ENCODE measurements at regions not wholly inside any gene's neighbourhood (a gene's known extent, or its start where the extent isn't known, plus 50 kb on each side); places are given as distances from the start of the nearest gene placed in this dataset.

DNA sequence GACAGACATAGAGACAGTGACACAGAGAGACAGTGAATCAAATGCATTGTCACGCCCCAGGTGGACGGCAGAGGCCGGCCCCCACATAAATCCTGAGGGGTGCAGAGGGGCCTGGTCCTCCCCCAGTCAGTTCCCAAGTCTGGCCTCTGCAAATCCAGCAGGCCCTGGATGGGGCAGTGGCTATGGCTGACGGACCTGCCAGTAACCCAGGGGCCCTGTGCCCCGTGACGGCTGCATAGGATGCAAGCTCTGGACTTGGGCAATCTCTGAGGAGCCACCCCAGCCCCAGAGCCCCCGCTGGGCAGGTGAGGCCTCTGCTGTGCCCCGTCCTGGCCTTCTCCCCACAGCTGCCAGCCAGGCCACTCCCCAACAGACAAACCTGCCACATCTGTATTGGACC lies 204.5 kb downstream of the BRD1 start:
- H2AFZ ChIP-seq (ENCODE audit: low read depth, low read length, poor library complexity, severe bottlenecking): no peak overlapping the region
- no peak overlapping the region for H3K27ac ChIP-seq (ENCODE audit: low read depth, low read length)
- intact Hi-C loops (cut with micrococcal nuclease): no loop called here
- H3K9me2 ChIP-seq (ENCODE audit: insufficient read depth): no peaks in the 10 kb centered on the region
- no peaks in the 10 kb centered on the region for H3K9me3 ChIP-seq (ENCODE audit: control insufficient read depth in 1 of 2, insufficient read depth in 1 of 2, low read depth in 1 of 2, low read length in 2 of 2)
- ChIA-PET CTCF (no interaction called here), RAD21 (ENCODE audit: low non-redundant PET in 1 of 2, low total read pairs in 2 of 2, uncharacterized antibody in 2 of 2, unreplicated experiment in 2 of 2) (no interaction called here), POLR2A (no interaction called here)
- H3K4me1 ChIP-seq (ENCODE audit: control insufficient read depth in 1 of 2, insufficient read depth in 2 of 2, low read length in 2 of 2): no peaks in the 10 kb centered on the region
- H3K27me3 ChIP-seq (ENCODE audit: insufficient read depth, low read length): no peaks in the 10 kb centered on the region
- peaks cover 67% of the 10 kb centered on the region for H3K79me2 ChIP-seq (ENCODE audit: insufficient read depth, low read length)
- no TSS peak for BruUV-seq (replicated peaks)
- H3K4me3 ChIP-seq (replicated peaks in 1 of 2; ENCODE audit: low read depth in 1 of 2, low read length in 2 of 2): no peak overlapping the region
- no peak overlapping the region for H3K4me2 ChIP-seq (ENCODE audit: low read length)
- H3K36me3 ChIP-seq (ENCODE audit: control insufficient read depth in 1 of 2, insufficient read depth in 2 of 2, low read length in 2 of 2): no peaks in the 10 kb centered on the region
- no peaks in the 10 kb centered on the region for H4K20me1 ChIP-seq (ENCODE audit: insufficient read depth)
- ATAC-seq (no peak), DNase-seq (ENCODE audit: low read depth, low spot score) (no peak)
- no peak overlapping the region for H3K9ac ChIP-seq (ENCODE audit: low read length)
- TF ChIP-seq, protein P1, sequence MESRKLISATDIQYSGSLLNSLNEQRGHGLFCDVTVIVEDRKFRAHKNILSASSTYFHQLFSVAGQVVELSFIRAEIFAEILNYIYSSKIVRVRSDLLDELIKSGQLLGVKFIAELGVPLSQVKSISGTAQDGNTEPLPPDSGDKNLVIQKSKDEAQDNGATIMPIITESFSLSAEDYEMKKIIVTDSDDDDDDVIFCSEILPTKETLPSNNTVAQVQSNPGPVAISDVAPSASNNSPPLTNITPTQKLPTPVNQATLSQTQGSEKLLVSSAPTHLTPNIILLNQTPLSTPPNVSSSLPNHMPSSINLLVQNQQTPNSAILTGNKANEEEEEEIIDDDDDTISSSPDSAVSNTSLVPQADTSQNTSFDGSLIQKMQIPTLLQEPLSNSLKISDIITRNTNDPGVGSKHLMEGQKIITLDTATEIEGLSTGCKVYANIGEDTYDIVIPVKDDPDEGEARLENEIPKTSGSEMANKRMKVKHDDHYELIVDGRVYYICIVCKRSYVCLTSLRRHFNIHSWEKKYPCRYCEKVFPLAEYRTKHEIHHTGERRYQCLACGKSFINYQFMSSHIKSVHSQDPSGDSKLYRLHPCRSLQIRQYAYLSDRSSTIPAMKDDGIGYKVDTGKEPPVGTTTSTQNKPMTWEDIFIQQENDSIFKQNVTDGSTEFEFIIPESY (IDR thresholded peaks at IDR 0.05; ENCODE audit: extremely low read depth, insufficient replicate concordance, low read length): no peak
- TF ChIP-seq EZH2 (IDR thresholded peaks at IDR 0.05): no peak
- TF ChIP-seq SP1 (IDR thresholded peaks at IDR 0.05; ENCODE audit: low read depth): no peak
- no peak for TF ChIP-seq TCF7L2 (IDR thresholded peaks at IDR 0.05; ENCODE audit: borderline replicate concordance, extremely low read depth, insufficient read depth, insufficient read length)
- TF ChIP-seq ZNF274 (IDR thresholded peaks at IDR 0.05; ENCODE audit: low read depth, low read length): no peak
- TF ChIP-seq SRF (IDR thresholded peaks at IDR 0.05; ENCODE audit: low read depth): no peak
- TF ChIP-seq CEBPB (IDR thresholded peaks at IDR 0.05; ENCODE audit: low read depth): no peak
- TF ChIP-seq FOSL1 (IDR thresholded peaks at IDR 0.05; ENCODE audit: low read depth): no peak
